ENCODE measurements at regions not wholly inside any gene's neighbourhood (a gene's known extent, or its start where the extent isn't known, plus 50 kb on each side); places are given as distances from the start of the nearest gene placed in this dataset.

DNA sequence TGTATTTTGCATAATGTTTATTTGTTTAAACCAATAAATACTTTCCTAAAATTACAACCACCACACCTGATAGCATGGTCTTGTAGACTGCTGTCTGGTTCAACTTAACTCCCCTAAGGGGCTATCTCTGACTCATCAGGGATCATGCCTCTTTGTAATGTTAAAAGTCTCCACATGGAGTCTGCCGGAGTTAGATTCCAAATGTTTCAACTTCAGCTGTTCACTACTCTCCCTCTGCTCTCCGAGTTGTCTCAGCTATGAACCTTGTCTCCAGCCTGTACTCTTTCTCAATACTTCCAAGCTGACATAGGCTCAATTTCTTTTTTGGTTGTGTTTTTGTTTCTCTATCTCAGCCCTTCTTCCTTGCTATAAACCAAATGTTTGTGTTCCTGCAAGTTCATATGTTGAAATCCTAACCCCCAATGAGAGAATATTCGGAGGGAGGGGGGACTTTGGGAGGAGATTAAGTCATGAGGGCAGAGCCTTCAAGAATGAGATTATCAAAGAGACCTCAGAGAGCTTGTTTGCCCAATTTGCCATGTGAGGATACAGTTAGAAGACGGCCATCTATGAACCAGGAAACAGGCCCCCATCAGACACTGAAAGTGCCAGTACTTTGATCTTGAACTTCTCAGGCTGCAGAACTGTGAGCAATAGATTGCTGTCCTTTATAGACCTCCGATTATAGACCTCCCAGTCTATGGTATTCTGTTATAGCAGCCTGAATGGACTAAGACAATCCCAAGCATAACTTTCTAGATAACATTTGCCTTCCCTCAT is 858.2 kb downstream of the VRK1 start:
- no peaks in the 10 kb centered on the region for H3K27me3 ChIP-seq (ENCODE audit: control insufficient read depth, insufficient read depth, low read length)
- ChIA-PET POLR2A (no interaction called here), CTCF (no interaction called here)
- TF ChIP-seq, protein P1, sequence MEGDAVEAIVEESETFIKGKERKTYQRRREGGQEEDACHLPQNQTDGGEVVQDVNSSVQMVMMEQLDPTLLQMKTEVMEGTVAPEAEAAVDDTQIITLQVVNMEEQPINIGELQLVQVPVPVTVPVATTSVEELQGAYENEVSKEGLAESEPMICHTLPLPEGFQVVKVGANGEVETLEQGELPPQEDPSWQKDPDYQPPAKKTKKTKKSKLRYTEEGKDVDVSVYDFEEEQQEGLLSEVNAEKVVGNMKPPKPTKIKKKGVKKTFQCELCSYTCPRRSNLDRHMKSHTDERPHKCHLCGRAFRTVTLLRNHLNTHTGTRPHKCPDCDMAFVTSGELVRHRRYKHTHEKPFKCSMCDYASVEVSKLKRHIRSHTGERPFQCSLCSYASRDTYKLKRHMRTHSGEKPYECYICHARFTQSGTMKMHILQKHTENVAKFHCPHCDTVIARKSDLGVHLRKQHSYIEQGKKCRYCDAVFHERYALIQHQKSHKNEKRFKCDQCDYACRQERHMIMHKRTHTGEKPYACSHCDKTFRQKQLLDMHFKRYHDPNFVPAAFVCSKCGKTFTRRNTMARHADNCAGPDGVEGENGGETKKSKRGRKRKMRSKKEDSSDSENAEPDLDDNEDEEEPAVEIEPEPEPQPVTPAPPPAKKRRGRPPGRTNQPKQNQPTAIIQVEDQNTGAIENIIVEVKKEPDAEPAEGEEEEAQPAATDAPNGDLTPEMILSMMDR (IDR thresholded peaks at IDR 0.05; ENCODE audit: insufficient read depth, low read depth, low read length) = no peak
- no peaks in the 10 kb centered on the region for H3K36me3 ChIP-seq (ENCODE audit: control insufficient read depth, insufficient read depth, low read length)
- no peak overlapping the region for H3K4me3 ChIP-seq (ENCODE audit: low read depth, low read length)
- DNase-seq (ENCODE audit: low read depth) = no peak

DNA sequence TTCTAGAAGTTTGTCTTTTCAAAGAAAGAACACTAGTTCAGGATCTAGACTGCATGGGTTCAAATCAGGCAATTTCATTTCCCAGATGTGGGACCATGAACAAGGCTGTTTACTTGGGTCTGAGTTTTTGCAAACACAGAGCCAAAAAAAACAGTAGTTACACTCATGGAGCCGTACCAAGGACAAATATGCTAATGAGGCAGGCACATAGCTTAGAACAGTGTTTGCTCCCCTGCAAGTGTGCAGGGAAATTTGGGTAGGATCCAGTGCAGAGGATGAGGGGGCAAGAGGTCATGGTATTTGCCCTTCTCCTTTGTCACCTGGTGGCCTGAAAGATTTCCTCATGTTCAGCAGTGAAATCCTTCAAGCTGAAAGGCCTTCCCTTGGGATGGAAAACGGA is 860.4 kb downstream of the VRK1 start:
- Histone ChIP-seq H3K36me3 (ENCODE audit: control insufficient read depth, insufficient read depth, low read length) (no peaks in the 10 kb centered on the region), H3K27me3 (ENCODE audit: control insufficient read depth, insufficient read depth, low read length) (no peaks in the 10 kb centered on the region), H3K4me3 (ENCODE audit: low read depth, low read length) (no peak overlapping the region)
- POLR2A ChIA-PET = no interaction called here
- TF ChIP-seq, protein P1 (IDR thresholded peaks at IDR 0.05; ENCODE audit: insufficient read depth, low read depth, low read length) = no peak
- DNase-seq (ENCODE audit: low read depth) = no peak
- CTCF ChIA-PET = no interaction called here

DNA sequence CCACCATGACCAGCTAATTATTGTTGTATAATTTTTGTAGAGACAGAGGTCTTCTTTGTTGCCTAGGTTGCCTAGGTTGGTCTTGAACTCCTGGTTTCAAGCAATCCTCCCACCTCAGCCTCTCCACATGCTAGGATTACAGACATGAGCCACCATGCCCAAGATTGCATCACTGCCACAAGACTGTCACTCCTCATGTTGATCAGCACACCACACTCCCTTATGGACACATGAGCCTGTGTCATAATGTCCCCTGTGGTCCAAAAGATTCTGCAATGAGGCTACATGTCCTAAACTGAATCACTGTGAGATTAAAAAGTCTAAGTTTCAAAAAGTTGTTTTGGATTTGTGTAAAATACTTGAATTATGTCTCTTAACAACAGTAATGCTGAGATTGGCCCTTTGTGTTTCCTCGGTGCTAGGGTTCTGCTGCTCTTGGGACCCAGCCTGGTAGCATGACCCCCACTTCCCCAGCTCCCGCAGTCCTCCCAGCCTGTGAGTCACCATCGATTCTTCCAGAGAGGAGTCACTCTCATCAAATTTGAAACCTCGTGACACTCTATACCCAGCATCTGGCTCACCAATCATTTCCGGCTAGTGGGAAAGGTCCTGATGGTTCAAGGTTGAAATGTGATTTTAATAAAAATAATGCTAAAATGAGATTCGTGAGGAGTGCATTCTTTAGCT is 890.9 kb downstream of the VRK1 start:
- H3K4me3 ChIP-seq (ENCODE audit: low read depth, low read length) = no peak overlapping the region
- TF ChIP-seq, protein P1 (IDR thresholded peaks at IDR 0.05; ENCODE audit: insufficient read depth, low read depth, low read length) = no peak
- ChIA-PET CTCF (no interaction called here), POLR2A (no interaction called here)
- no peak for DNase-seq (ENCODE audit: low read depth)
- no peaks in the 10 kb centered on the region for H3K27me3 ChIP-seq (ENCODE audit: control insufficient read depth, insufficient read depth, low read length)
- no peaks in the 10 kb centered on the region for H3K36me3 ChIP-seq (ENCODE audit: control insufficient read depth, insufficient read depth, low read length)

DNA sequence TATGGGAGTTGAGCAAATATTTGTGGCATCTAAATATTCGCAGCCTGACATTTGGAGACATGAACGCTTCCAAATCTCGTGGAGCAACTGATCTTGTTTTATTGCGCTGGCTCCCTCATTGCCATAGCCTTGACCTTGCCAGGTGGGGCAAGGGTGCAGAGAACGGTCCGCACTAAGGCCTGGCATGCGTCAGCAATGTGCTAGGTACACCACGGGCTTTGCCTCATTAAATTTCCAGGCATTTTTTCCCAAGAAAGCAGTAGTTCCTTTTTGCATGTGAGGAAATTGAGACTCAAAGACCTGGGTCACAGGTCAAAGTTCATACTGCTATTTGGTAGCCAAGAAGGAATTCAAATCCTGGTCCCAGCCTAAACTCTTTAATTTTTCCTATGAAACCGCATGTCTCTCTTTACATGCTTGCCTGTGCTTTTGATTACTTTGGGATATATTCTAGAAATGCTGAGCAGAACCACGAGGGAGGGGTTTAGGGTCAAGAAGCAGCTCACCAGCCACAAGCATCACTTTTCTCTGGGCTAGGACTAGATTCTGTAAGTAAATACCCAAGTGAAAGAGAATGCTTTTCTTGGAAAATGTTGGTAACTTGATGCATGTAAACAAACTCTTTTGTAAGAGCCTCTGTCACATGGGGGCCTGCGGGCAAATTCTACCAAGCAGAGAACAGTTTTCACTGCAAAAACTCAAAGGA is 891.6 kb downstream of the VRK1 start:
- ChIA-PET CTCF (no interaction called here), POLR2A (no interaction called here)
- TF ChIP-seq, protein P1 (IDR thresholded peaks at IDR 0.05; ENCODE audit: insufficient read depth, low read depth, low read length) = no peak
- no peak overlapping the region for H3K4me3 ChIP-seq (ENCODE audit: low read depth, low read length)
- no peak for DNase-seq (ENCODE audit: low read depth)
- H3K36me3 ChIP-seq (ENCODE audit: control insufficient read depth, insufficient read depth, low read length) = no peaks in the 10 kb centered on the region
- no peaks in the 10 kb centered on the region for H3K27me3 ChIP-seq (ENCODE audit: control insufficient read depth, insufficient read depth, low read length)

GRCh38 chr14:97692084-97692483 is 894.9 kb downstream of the VRK1 start:
- Histone ChIP-seq H3K27me3 (ENCODE audit: control insufficient read depth, insufficient read depth, low read length) (no peaks in the 10 kb centered on the region), H3K36me3 (ENCODE audit: control insufficient read depth, insufficient read depth, low read length) (no peaks in the 10 kb centered on the region), H3K4me3 (ENCODE audit: low read depth, low read length) (no peak overlapping the region)
- ChIA-PET CTCF (no interaction called here), POLR2A (no interaction called here)
- TF ChIP-seq, protein P1 (IDR thresholded peaks at IDR 0.05; ENCODE audit: insufficient read depth, low read depth, low read length) = no peak
- DNase-seq (ENCODE audit: low read depth) = no peak
